GM23338 (cell line): ENCODE measurements at regions not wholly inside any gene's neighbourhood (a gene's known extent, or its start where the extent isn't known, plus 50 kb on each side); places are given as distances from the start of the nearest gene placed in this dataset.

Source experiments
- ATAC-seq: fragments of 200-7000 bp; cut with Tn5 transposase; 3 replicates; pipeline ENCODE4 v1.9.1; 2020
- DNase-seq: peaks from one replicate; pipeline ENCODE4 v3.0.0-alpha.2; 2015; ENCODE audit warnings: low spot score
- H2AFZ ChIP-seq: fragments of 200-600 bp; sonication (generic); 2 replicates; pipeline ENCODE4 v1.8.0; 2016; ENCODE audit warnings: antibody characterized with exemption, mild to moderate bottlenecking, moderate library complexity
- H3F3A ChIP-seq: fragments of 200-600 bp; sonication (generic); replicated peaks from 2 replicates; pipeline ENCODE4 v1.8.0; 2017; ENCODE audit warnings: antibody characterized with exemption, mixed run types, low read depth
- H3K27ac ChIP-seq: fragments of 200-600 bp; sonication (generic); 2 replicates; pipeline ENCODE4 v1.6.1; 2016; ENCODE audit warnings: low read depth
- H3K27me3 ChIP-seq: fragments of 200-600 bp; sonication (generic); 2 replicates; pipeline ENCODE4 v1.8.0; 2016; ENCODE audit warnings: mild to moderate bottlenecking, mixed run types, moderate library complexity; ENCODE audit not compliant: insufficient read depth
- H3K36me3 ChIP-seq: fragments of 200-600 bp; sonication (generic); 2 replicates; pipeline ENCODE4 v1.8.0; 2016; ENCODE audit warnings: mild to moderate bottlenecking; ENCODE audit not compliant: insufficient read depth
- H3K4me1 ChIP-seq: fragments of 200-600 bp; sonication (generic); 2 replicates; pipeline ENCODE4 v1.8.0; 2016; ENCODE audit warnings: mild to moderate bottlenecking, moderate library complexity; ENCODE audit not compliant: insufficient read depth
- H3K4me2 ChIP-seq: fragments of 200-600 bp; sonication (generic); 2 replicates; pipeline ENCODE4 v1.7.1; 2017; ENCODE audit warnings: mixed run types
- H3K4me3 ChIP-seq: fragments of 200-600 bp; sonication (generic); 2 replicates; pipeline ENCODE4 v1.6.1; 2016; ENCODE audit warnings: mixed run types
- H3K79me2 ChIP-seq: fragments of 200-600 bp; sonication (generic); replicated peaks from 2 replicates; pipeline ENCODE4 v1.8.0; 2017; ENCODE audit warnings: mild to moderate bottlenecking; ENCODE audit not compliant: insufficient read depth
- H3K9me2 ChIP-seq: fragments of 200-600 bp; sonication (generic); 2 replicates; pipeline ENCODE4 v1.8.0; 2017; ENCODE audit not compliant: insufficient read depth
- H4K20me1 ChIP-seq: fragments of 200-600 bp; sonication (generic); replicated peaks from 2 replicates; pipeline ENCODE4 v1.8.0; 2017; ENCODE audit warnings: mild to moderate bottlenecking; ENCODE audit not compliant: insufficient read depth
- H3K27ac Mint-ChIP-seq: 2 replicates; pipeline ENCODE4 v1.8.0; 2020; ENCODE audit warnings: inconsistent platforms, mild to moderate bottlenecking, moderate library complexity, mixed read lengths
- H3K27me3 Mint-ChIP-seq: 3 replicates; pipeline ENCODE4 v1.8.0; 2022; ENCODE audit warnings: low read depth, mild to moderate bottlenecking, moderate library complexity, mixed read lengths, inconsistent platforms; ENCODE audit not compliant: insufficient read depth, poor library complexity
- H3K36me3 Mint-ChIP-seq: 3 replicates; pipeline ENCODE4 v1.8.0; 2021; ENCODE audit warnings: low read depth, mild to moderate bottlenecking, inconsistent platforms, moderate library complexity, mixed read lengths
- H3K4me1 Mint-ChIP-seq: 3 replicates; pipeline ENCODE4 v1.8.0; 2020; ENCODE audit warnings: mild to moderate bottlenecking, inconsistent platforms, mixed read lengths
- H3K4me3 Mint-ChIP-seq: 3 replicates; pipeline ENCODE4 v1.8.0; 2021; ENCODE audit warnings: moderate library complexity, mild to moderate bottlenecking, inconsistent platforms, mixed read lengths
- H3K9me3 Mint-ChIP-seq: 3 replicates; pipeline ENCODE4 v1.8.0; 2020; ENCODE audit warnings: moderate library complexity, mild to moderate bottlenecking, inconsistent platforms, mixed read lengths
- CREB1 ChIP-seq: fragments of 250-450 bp; sonication (Bioruptor Pico); IDR thresholded peaks from 2 replicates; pipeline ENCODE4 v1.5.0; 2020; ENCODE audit warnings: low read depth, mild to moderate bottlenecking, moderate library complexity
- CTCF ChIP-seq, 2 experiments: fragments of 200-600 bp in 1 of 2; sonication (generic) in 1 of 2; conservative IDR thresholded peaks; 2 replicates each; pipeline versions ENCODE4 v1.5.1 to v1.6.1; 2016 to 2017; ENCODE audit warnings: antibody characterized with exemption in 2 of 2, low read depth in 2 of 2, mild to moderate bottlenecking in 2 of 2, moderate library complexity in 1 of 2
- EZH2phosphoT487 ChIP-seq: fragments of 200-600 bp; sonication (generic); IDR thresholded peaks from one replicate; pipeline ENCODE4 v1.8.1; 2018; ENCODE audit warnings: antibody characterized with exemption; ENCODE audit not compliant: unreplicated experiment
- JUNB ChIP-seq: IDR thresholded peaks from one replicate; pipeline ENCODE4 v1.6.1; 2016; ENCODE audit warnings: antibody characterized with exemption; ENCODE audit not compliant: unreplicated experiment
- NANOG ChIP-seq: IDR thresholded peaks from 2 replicates; pipeline ENCODE4 v1.6.1; 2016; ENCODE audit warnings: antibody characterized with exemption, borderline replicate concordance
- POLR2AphosphoS5 ChIP-seq: IDR thresholded peaks from 2 replicates; pipeline ENCODE4 v1.6.1; 2016; ENCODE audit warnings: antibody characterized with exemption, low read depth
- REST ChIP-seq: IDR thresholded peaks from one replicate; pipeline ENCODE4 v1.6.1; 2018; ENCODE audit warnings: antibody characterized with exemption; ENCODE audit not compliant: unreplicated experiment
- ZNF114 ChIP-seq: fragments of 250-450 bp; sonication (Bioruptor Pico); IDR thresholded peaks from 2 replicates; pipeline ENCODE4 v1.5.0; 2020; ENCODE audit warnings: mild to moderate bottlenecking, moderate library complexity
- ZNF331 ChIP-seq: fragments of 250-450 bp; sonication (Bioruptor Pico); IDR thresholded peaks from 2 replicates; pipeline ENCODE4 v1.5.0; 2020; ENCODE audit warnings: low read depth, mild to moderate bottlenecking, moderate library complexity
- ZNF462 ChIP-seq: fragments of 250-450 bp; sonication (Bioruptor Pico); IDR thresholded peaks from 2 replicates; pipeline ENCODE4 v1.5.0; 2020; ENCODE audit warnings: mild to moderate bottlenecking, moderate library complexity
- TF ChIP-seq, protein P1 (sequence below): IDR thresholded peaks from 2 replicates; pipeline ENCODE4 v1.6.1; 2016; ENCODE audit warnings: antibody characterized with exemption

GRCh38 chr2:48845684-48846083 lies 90.2 kb upstream of the LHCGR start (continued):
- TF ChIP-seq, protein P1, sequence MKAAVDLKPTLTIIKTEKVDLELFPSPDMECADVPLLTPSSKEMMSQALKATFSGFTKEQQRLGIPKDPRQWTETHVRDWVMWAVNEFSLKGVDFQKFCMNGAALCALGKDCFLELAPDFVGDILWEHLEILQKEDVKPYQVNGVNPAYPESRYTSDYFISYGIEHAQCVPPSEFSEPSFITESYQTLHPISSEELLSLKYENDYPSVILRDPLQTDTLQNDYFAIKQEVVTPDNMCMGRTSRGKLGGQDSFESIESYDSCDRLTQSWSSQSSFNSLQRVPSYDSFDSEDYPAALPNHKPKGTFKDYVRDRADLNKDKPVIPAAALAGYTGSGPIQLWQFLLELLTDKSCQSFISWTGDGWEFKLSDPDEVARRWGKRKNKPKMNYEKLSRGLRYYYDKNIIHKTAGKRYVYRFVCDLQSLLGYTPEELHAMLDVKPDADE = no peak
- no peak for TF ChIP-seq EZH2phosphoT487
- TF ChIP-seq JUNB = no peak

GRCh38 chr2:48844417-48845155 lies 89.1 kb upstream of the LHCGR start:
- Histone ChIP-seq H3K9me2 (peaks cover 40% of the 10 kb centered on the region), H3K27me3 (no peaks in the 10 kb centered on the region), H3K4me3 (no peak overlapping the region), H3K4me2 (no peak overlapping the region), H3F3A (no peaks in the 10 kb centered on the region), H3K79me2 (no peaks in the 10 kb centered on the region), H4K20me1 (no peaks in the 10 kb centered on the region), H3K4me1 (no peaks in the 10 kb centered on the region), H3K27ac (no peak overlapping the region), H3K36me3 (no peaks in the 10 kb centered on the region), H2AFZ (no peak overlapping the region)
- Mint-ChIP-seq H3K4me1 (no peaks in the 10 kb centered on the region), H3K36me3 (no peaks in the 10 kb centered on the region), H3K27ac (no peak overlapping the region), H3K27me3 (no peaks in the 10 kb centered on the region), H3K9me3 (no peaks in the 10 kb centered on the region), H3K4me3 (no peak overlapping the region)
- DNase-seq (no peak), ATAC-seq (no peak)
- TF ChIP-seq REST (no peak), EZH2phosphoT487 (no peak), ZNF462 (CRISPR knock-in tag) (no peak), JUNB (no peak), CTCF (conservative IDR thresholded peaks at IDR 0.05; ENCODE audit: low read depth in 2 of 2) (no peak), ZNF114 (CRISPR knock-in tag) (no peak), POLR2AphosphoS5 (no peak), ZNF331 (CRISPR knock-in tag) (no peak), NANOG (no peak), CREB1 (CRISPR knock-in tag) (no peak)
